ENCODE measurements at regions not wholly inside any gene's neighbourhood (a gene's known extent, or its start where the extent isn't known, plus 50 kb on each side); places are given as distances from the start of the nearest gene placed in this dataset.

GRCh38 chr3:44080474-44081072 is 161.1 kb upstream of the TOPAZ1 start:
- Mint-ChIP-seq H3K9me3 (no peaks in the 10 kb centered on the region), H3K27me3 (ENCODE audit: low read depth in 2 of 2) (peaks cover 2 to 6% of the 10 kb centered on the region in 2 donors)
- 85% methylated on average over 11 of the region's 11 CpGs for WGBS (ENCODE audit: insufficient coverage)

GRCh38 chr3:44090036-44090435 is 151.7 kb upstream of the TOPAZ1 start:
- WGBS (ENCODE audit: insufficient coverage): no CpG with 5 or more reads among the region's 2 CpGs
- H3K27me3 Mint-ChIP-seq (ENCODE audit: low read depth in 2 of 2): peaks cover 19 to 52% of the 10 kb centered on the region in 2 donors
- no peak overlapping the region for H3K27ac Mint-ChIP-seq

More at GRCh38 chr3:44080474-44081072, 161.1 kb upstream of the TOPAZ1 start:
- ATAC-seq: no peak
- H3K27ac ChIP-seq (ENCODE audit: low read length): no peak overlapping the region
- Mint-ChIP-seq H3K4me1 (no peaks in the 10 kb centered on the region), H3K27ac (no peak overlapping the region), H3K36me3 (no peaks in the 10 kb centered on the region), H3K4me3 (no peak overlapping the region)
- no peaks in the 10 kb centered on the region for H3K27me3 ChIP-seq (ENCODE audit: control insufficient read depth, insufficient read depth, low read length)
- no peak for DNase-seq
- no peak overlapping the region for H3K4me3 ChIP-seq (ENCODE audit: low read length)
- intact Hi-C loops (cut with micrococcal nuclease): no loop called here
- H3K4me1 ChIP-seq (ENCODE audit: control insufficient read depth, insufficient read depth, low read length): no peaks in the 10 kb centered on the region
- no peak for TF ChIP-seq CTCF (IDR thresholded peaks at IDR 0.05)
- H3K36me3 ChIP-seq (ENCODE audit: control insufficient read depth, insufficient read depth, low read length): no peaks in the 10 kb centered on the region
- H3K9me3 ChIP-seq (ENCODE audit: control insufficient read depth, insufficient read depth, low read length): no peaks in the 10 kb centered on the region

GRCh38 chr3:44092497-44092896 is 149.2 kb upstream of the TOPAZ1 start:
- H3K27me3 ChIP-seq (ENCODE audit: control insufficient read depth, insufficient read depth, low read length): no peaks in the 10 kb centered on the region
- 91% methylated on average over 3 of the region's 3 CpGs for WGBS (ENCODE audit: insufficient coverage)
- no peaks in the 10 kb centered on the region for H3K9me3 ChIP-seq (ENCODE audit: control insufficient read depth, insufficient read depth, low read length)
- no peaks in the 10 kb centered on the region for H3K36me3 ChIP-seq (ENCODE audit: control insufficient read depth, insufficient read depth, low read length)
- H3K4me1 Mint-ChIP-seq: no peaks in the 10 kb centered on the region
- ATAC-seq (no peak), DNase-seq (no peak)
- no peaks in the 10 kb centered on the region for H3K4me1 ChIP-seq (ENCODE audit: control insufficient read depth, insufficient read depth, low read length)
- H3K27ac ChIP-seq (ENCODE audit: low read length): no peak overlapping the region
- no peak overlapping the region for H3K4me3 Mint-ChIP-seq
- H3K4me3 ChIP-seq (ENCODE audit: low read length): no peak overlapping the region
- H3K27ac Mint-ChIP-seq: no peak overlapping the region
- no peak for TF ChIP-seq CTCF (IDR thresholded peaks at IDR 0.05)
- peaks cover 17 to 55% of the 10 kb centered on the region in 2 donors for H3K27me3 Mint-ChIP-seq (ENCODE audit: low read depth in 2 of 2)
- no peaks in the 10 kb centered on the region for H3K36me3 Mint-ChIP-seq
- H3K9me3 Mint-ChIP-seq: no peaks in the 10 kb centered on the region
- intact Hi-C loops (cut with micrococcal nuclease): no loop called here

More at GRCh38 chr3:44090036-44090435, 151.7 kb upstream of the TOPAZ1 start:
- Mint-ChIP-seq H3K4me3 (no peak overlapping the region), H3K36me3 (no peaks in the 10 kb centered on the region), H3K9me3 (no peaks in the 10 kb centered on the region), H3K4me1 (no peaks in the 10 kb centered on the region)
- no peak for TF ChIP-seq CTCF (IDR thresholded peaks at IDR 0.05)
- Histone ChIP-seq H3K27ac (ENCODE audit: low read length) (no peak overlapping the region), H3K27me3 (ENCODE audit: control insufficient read depth, insufficient read depth, low read length) (no peaks in the 10 kb centered on the region), H3K4me3 (ENCODE audit: low read length) (no peak overlapping the region), H3K36me3 (ENCODE audit: control insufficient read depth, insufficient read depth, low read length) (no peaks in the 10 kb centered on the region), H3K4me1 (ENCODE audit: control insufficient read depth, insufficient read depth, low read length) (no peaks in the 10 kb centered on the region), H3K9me3 (ENCODE audit: control insufficient read depth, insufficient read depth, low read length) (no peaks in the 10 kb centered on the region)
- ATAC-seq (no peak), DNase-seq (no peak)
- intact Hi-C loops (cut with micrococcal nuclease): no loop called here

- no peaks in the 10 kb centered on the region for H3K9me3 Mint-ChIP-seq
- Histone ChIP-seq H3K4me3 (ENCODE audit: low read length) (no peak overlapping the region), H3K27ac (ENCODE audit: low read length) (no peak overlapping the region), H3K27me3 (ENCODE audit: control insufficient read depth, insufficient read depth, low read length) (no peaks in the 10 kb centered on the region), H3K4me1 (ENCODE audit: control insufficient read depth, insufficient read depth, low read length) (no peaks in the 10 kb centered on the region), H3K36me3 (ENCODE audit: control insufficient read depth, insufficient read depth, low read length) (no peaks in the 10 kb centered on the region), H3K9me3 (ENCODE audit: control insufficient read depth, insufficient read depth, low read length) (no peaks in the 10 kb centered on the region)
- WGBS (ENCODE audit: insufficient coverage): 94% methylated on average over 2 of the region's 2 CpGs
- no peak for TF ChIP-seq CTCF (IDR thresholded peaks at IDR 0.05)
- peaks cover 17 to 47% of the 10 kb centered on the region in 2 donors for H3K27me3 Mint-ChIP-seq (ENCODE audit: low read depth in 2 of 2)
- intact Hi-C loops (cut with micrococcal nuclease): no loop called here
- H3K4me1 Mint-ChIP-seq: no peaks in the 10 kb centered on the region
- ATAC-seq (no peak), DNase-seq (no peak)
- no peak overlapping the region for H3K27ac Mint-ChIP-seq
- H3K4me3 Mint-ChIP-seq: no peak overlapping the region
- H3K36me3 Mint-ChIP-seq: no peaks in the 10 kb centered on the region
Measured at GRCh38 chr3:44093531-44093930, 148.2 kb upstream of the TOPAZ1 start.
